NCI-H2081 treated with DMSO at 0.1 percent for 48 hours (cell line): ENCODE measurements at regions not wholly inside any gene's neighbourhood (a gene's known extent, or its start where the extent isn't known, plus 50 kb on each side); places are given as distances from the start of the nearest gene placed in this dataset.

Experiments used
- DNase-seq: peaks from one replicate; lab custom pipeline; 2025; lab: John Stamatoyannopoulos, UW

DNA sequence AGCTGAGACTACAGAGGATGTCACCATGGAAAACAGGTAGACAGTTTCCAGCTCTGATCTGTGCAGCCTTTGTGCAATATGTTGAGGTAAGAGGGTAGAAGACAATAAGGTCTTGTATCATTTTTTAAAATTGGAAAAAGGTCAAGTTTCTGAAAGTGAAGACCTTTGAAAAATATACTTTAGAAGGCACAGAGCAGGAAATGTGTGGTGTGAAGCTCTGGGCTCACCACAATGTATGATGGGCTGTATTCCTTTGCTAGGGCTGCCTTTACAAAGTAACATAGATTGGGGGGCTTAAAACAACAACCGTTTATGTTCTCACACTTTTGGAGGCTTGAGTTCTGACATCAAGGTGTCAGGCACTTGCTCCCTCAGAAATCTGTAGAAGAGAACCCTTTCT lies 514.3 kb upstream of the JARID2 start:
- DNase-seq: no peak

GRCh38 chr6:14732226-14732843 lies 513.5 kb upstream of the JARID2 start:
- no peak for DNase-seq

- DNase-seq: no peak
These were observed 512.8 kb upstream of the JARID2 start for GRCh38 chr6:14732844-14733757.

- DNase-seq: no peak
These were observed 511.8 kb upstream of the JARID2 start for GRCh38 chr6:14734052-14734415.

GRCh38 chr6:14734416-14735340 lies 511.2 kb upstream of the JARID2 start:
- no peak for DNase-seq

- no peak for DNase-seq
These were observed 509.8 kb upstream of the JARID2 start for GRCh38 chr6:14735956-14736486.

- no peak for DNase-seq
These were observed 509.3 kb upstream of the JARID2 start for GRCh38 chr6:14736554-14736953.

GRCh38 chr6:14738497-14738896 lies 507.4 kb upstream of the JARID2 start:
- no peak for DNase-seq

GRCh38 chr6:14738933-14739332 lies 506.9 kb upstream of the JARID2 start:
- DNase-seq: no peak

DNA sequence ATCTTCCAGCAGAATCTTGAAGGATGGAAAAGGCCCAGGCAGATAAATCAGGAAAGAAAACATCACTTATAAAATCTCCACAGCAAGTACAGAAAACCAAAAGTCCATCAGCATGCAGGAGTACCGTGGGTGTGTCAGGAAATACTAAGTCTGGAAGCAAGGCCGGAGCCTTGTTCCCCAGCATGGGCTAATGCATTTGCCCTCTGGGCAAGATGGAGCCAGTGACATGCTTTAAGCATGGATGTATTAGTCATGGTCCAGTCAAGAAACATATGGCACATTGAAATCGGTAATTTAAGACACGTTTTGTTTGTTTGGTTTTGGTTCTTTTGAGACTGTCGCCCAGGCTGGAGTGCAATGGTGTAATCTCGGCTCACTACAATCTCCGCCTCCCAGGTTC lies 506.0 kb upstream of the JARID2 start:
- DNase-seq: no peak

DNA sequence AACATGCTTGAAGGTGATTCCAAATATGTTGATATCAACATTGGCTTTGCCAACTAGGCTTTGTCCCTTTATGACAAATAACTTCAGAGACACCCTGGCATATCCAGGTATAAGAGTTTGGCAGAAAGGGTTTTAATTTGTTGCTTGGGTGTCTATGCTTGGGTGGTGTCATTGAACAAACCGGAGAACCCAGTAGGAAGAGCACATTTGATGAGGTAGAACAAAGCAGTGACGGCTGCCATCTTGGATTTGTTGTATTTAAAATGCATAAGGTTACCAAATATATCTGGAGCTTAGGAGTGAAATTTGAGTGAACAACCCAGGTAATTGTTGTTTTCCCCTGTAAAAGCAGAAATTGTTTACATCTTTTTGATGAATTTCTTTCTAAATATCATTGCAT lies 503.7 kb upstream of the JARID2 start:
- DNase-seq: no peak

DNA sequence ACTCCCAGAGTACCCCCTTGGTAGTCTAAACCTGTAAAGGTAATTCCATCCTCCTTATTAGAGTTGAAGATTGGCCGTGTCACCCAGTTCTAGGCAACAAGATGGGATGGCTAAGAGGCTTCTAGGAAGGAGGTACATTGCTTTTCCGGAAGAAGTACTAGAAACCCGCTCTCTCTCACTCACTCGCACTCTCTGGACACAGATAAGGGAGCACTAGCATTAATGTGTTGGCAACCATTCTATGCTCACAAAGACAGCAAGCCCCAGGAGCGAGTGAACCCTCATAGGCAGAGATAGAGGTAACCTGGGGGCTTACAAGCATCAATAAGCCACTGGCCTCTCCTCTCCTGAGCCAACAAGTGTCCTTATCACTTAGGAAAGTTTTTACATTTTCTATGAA lies 503.2 kb upstream of the JARID2 start:
- DNase-seq: no peak

DNA sequence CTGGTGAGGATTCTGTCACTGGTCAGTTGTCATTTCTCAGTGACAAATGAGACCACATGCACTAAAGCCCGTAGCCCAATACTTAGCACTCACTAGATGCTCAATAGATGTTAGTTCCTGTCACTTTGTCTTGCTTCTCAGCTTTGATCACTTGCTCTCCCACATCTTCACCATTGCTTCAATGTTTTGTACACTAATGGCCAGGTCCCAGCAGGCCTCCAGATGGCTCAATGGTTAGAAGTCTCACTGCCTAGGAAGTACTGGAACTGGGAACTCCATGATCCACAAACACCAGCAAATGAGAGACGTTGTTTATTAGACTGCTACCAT lies 502.8 kb upstream of the JARID2 start:
- no peak for DNase-seq

GRCh38 chr6:14743474-14744211 lies 502.2 kb upstream of the JARID2 start:
- no peak for DNase-seq

DNA sequence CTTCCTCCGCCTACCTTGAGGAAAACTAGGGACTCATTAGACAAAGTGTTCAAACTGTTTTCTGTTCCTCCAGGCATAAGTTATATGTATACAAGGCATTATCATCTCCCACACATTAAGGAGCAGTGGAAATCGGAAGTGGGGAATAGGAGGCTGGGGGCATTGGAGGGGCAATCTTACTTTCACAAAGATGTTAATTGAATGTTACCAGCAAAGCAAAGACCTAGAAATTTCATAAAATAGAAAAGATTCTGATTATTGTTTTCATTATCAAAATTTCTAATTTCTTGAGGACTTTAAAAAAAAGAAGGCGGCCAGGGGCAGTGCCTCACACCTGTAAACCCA lies 501.7 kb upstream of the JARID2 start:
- no peak for DNase-seq

DNA sequence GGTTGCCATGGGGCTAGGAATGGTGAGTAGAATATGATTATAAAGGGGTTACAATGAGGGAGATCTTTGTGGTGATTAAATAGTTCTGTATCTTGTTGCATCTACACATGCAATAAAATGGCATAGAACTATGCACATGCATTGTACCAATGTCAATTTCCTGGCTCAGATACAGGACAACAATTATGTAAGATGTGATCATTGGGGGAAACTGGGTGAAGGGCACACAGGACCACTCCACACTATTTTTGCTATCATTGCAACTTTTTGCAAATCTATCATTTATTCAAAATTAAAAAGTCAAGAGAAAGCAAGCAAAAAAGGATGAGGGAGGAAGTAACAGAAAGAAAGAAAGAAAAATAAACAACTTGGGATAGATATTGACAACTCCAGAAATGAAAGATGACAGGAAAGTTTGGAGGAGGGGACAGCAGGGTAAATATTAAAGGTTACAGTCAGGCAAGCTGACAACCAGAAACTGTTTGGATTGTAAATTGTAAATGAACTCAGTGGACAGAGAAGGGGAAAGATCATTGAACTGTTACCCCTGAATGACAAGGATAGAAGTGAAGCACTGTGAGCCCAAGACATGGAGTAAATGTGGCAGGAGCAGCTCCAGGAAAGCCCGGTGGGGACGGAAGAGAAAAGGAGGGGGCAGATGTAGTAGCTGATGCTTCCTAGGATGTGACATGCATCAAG lies 499.6 kb upstream of the JARID2 start:
- DNase-seq: no peak

DNA sequence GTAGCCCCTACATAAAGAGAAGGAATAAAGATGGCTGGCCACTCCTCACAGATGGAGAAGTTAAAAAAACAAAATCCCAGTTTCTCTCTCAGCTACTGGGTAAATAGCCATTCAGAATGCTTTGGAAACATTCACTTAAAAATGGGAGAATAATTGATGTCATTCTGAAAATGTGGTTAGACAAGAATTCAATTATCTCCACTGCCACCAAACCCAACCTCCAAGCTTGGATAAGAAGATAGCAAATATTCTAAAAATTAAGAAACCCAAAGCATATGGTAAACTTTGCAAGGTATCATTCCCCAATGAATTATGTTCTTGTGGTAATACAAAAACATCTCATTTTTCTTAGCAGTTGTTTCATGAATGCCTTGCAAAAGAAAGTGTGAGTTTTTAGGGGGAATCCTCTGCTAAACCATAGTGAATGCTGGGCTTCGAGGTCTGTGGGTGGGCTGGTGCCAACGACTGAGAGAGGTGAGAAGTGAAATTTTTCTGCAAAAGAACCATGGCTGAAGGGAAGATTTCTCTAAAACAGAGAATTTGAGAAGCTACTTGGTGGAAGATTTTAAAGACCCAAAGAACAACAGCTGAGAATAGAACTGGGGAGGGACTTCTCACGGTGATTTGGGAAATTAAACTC lies 497.9 kb upstream of the JARID2 start:
- no peak for DNase-seq

DNA sequence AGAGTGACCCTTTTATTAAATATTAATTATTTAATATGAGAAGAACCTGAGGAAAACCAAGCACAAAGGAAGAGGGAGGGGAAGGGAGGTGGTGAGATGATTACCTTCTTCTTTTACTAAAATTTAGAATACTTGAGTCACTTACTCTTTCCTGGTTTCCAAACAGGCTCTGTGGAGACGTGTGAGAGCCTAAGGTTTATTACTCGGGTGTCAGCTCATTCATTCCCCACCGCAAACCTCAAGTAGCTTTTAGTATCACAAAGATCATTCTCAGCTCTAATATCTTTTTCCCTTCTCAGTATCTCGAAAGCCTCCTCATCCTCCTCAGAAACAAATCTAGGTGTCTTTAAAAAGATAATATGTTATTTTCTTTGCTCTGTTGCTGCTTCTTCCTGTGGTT lies 497.2 kb upstream of the JARID2 start:
- DNase-seq: no peak

- DNase-seq: no peak
These were observed 495.7 kb upstream of the JARID2 start for GRCh38 chr6:14750059-14750661.

DNA sequence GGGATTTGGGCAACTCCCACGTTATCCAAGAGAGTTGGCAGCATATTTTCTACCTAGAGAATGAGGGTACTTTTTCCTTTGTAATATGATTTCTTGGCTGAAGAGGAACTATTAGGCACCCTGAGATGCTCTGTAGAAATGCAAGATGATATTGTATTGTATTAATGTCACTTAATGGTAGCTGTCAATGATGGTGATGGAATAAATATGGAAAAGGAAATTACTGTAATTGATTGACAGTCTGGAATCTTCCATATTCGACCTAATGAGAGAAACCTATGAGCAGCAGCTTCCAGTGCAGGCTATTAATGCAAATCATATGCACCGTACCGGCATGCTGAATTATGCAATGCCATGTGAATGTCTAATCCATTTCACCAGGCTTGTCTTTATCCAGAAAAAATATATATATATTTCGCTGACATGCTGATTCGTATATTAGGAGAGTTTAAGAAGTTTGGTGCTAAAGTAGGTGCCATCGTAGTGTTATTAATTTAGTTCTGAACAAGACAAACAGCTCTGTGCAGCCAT lies 494.2 kb upstream of the JARID2 start:
- DNase-seq: no peak
